ENCODE measurements at regions not wholly inside any gene's neighbourhood (a gene's known extent, or its start where the extent isn't known, plus 50 kb on each side); places are given as distances from the start of the nearest gene placed in this dataset.

DNA sequence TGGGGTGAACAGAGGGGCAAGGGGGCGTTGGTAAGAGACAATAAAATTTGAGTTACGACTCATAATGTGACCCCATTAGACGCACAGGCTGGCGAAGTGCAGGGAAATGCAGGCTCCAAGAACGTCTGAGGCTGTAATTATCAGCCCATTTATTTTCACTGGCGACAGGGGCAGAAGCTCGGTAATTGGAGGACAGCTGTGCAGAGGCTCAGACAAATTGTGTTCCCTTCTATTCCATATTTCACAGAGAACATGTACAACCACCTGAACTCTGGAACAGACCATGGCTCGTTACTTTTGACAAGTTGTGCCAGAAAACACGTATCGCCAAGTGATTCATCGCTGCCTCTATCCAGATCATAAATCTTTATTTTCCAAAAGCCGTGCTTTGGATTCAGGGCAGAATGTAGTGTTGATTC, 137.3 kb upstream of the FRMD4A start:
- no peak for DNase-seq

DNA sequence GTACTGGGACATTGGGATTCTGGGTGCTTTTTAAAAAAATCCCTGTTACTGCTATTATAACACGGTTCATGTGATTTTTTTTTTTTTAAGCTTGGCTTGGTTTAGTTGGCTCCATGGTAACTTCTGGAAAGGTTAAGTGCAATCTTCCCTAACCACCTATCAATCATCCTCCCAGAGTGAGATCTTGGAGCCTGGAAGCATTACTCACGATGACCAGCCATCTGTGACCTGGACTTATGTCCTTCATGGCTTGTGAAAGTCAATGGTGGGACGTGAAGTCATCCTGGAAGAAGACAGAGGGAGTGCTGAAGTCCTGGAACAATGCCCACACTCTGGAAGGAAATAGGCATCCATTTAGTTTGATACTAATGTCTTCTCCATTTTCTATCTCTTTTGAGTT, 135.5 kb upstream of the FRMD4A start:
- peak; percentile 40 for DNase-seq

DNA sequence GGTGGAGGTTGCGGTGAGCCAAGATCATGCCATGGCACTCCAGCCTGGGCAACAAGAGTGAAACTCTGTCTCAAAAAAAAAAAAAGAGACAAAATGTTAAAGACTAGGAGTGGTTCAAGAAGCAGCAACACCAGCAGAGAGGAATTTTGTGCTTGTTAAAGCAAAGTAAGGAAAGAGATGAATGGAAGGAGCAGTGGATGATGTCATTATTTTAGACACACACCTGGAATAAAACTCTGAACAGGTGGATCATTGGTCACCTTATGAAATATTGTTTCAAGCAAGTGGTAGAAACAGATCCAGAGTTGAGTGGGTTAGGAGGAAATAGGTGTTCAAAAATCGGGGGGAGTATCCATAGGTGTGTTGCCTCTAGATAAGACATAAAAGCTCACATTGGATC, 129.7 kb upstream of the FRMD4A start:
- no peak for DNase-seq

DNA sequence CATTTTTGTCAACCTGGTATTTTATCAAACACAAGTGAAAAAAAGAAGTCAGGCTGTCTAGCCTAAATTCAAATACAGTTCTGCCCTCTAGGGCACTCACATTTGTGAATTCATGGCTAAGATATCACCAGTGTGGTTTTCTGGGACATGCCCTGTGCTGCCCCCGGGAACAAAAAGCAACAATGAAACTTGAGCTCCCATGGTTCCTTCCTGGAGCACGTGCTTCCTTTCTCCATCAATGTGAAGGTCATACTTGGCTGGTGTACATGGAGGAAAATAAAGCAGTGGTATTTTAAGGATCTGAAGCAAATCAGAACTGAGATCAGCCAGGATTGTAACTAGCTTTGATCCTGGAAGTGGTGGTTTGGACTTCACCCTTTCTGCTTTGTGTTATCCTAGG, 128.9 kb upstream of the FRMD4A start:
- no peak for DNase-seq

DNA sequence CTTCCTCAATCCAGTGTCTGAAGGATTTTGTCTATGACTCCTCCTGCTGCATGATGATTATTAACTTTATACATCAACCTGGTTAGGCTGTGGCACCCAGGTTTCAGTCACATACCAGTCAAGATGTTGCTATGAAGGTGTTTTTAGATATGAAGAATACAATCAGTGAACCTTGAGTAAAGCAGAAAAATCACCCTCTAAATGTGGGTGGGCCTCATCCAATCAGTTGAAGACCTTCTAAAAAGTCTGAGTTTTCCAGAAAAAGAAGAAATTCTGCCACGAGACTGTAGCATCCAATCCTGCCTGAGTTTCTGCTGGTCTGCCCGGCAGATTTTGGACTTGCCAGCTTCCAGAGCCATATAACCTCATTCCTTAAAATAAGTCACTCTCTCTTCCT, 126.1 kb upstream of the FRMD4A start:
- DNase-seq = no peak

DNA sequence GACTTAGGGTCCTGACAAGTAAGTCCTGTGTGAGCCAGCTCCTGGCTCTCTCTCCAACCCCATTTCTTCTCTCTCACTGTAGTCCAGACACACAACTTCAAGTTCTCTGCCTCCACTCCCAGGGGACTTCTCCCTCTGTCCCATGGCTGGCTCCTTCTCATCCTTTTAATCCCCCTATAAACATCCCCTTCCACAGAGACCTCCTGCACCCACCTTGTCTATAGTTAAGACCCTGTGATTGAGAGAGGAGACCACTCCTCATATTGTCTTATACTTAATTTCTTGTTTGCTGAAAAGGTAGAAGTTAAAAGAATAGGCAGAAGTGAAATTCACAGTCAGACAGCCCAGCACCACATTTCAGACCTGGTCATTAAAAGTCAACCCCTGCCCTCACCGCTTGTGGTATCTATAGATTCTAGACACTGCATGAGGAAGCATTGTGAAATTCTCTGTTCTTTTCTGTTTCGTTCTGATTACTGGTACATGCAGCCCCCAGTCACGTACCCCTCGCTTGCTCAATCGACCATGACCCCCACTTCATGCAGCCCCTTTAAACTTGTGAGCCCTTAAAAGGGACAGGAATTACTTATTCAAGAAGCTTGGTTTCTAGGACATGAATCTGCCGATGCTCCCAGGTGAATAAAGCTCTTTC, 125.6 kb upstream of the FRMD4A start:
- no peak for DNase-seq

DNA sequence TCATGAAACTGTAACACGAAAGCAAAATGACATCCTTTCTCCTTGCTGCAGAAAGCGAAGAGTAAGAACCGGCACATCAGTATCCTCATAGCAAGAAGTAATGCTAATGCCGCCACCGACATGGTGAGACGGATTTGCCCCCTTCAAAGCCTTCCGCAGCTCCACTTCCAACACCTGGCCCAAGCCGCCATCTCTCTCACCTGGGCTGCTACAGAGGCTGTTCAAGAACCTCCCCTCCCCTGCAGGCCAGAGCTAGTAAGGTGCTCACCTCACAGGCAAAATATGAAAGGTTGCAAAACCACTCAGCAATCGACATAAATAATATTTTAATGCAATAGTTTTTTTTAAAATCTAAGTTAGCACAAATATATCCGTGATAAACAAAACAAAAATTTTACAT, 123.9 kb upstream of the FRMD4A start:
- DNase-seq = no peak

DNA sequence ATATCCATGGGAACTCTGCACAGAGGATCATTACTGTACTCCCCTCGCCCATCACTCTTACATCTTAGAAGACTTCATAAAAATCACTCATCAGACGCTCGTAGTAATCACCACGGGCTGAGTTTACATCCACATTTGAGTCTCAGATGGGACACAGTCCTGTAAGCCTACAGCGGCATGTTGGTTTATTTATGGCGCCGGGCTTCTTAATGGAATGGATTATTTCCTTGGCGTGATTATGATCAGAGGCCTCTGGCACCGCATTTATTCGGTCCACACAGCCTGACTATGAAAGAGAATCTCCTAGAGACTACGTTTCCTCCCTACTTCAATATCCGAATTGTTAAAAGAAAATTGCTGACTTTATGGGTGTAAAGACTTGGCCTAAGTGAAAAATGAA, 123.5 kb upstream of the FRMD4A start:
- no peak for DNase-seq

DNA sequence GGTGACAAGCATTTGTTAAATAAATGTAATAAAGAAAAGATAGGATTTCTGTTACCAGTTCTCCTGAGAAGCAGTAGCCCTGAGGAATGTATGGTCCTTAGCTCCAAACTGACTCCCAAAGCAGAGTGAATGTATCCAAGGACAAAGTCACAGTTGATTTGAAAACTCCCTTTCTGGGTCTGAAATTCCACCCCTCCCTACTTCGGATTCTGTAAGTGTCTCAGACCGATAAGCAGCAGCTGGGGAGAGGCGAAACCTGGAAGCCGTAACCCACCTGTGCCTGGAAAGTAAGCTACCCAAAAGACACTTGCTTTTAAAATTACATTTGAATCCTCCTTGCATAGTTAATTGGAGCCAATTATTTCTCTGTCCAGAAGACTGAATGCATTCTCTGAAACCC, 122.9 kb upstream of the FRMD4A start:
- peak; percentile 6 for DNase-seq

DNA sequence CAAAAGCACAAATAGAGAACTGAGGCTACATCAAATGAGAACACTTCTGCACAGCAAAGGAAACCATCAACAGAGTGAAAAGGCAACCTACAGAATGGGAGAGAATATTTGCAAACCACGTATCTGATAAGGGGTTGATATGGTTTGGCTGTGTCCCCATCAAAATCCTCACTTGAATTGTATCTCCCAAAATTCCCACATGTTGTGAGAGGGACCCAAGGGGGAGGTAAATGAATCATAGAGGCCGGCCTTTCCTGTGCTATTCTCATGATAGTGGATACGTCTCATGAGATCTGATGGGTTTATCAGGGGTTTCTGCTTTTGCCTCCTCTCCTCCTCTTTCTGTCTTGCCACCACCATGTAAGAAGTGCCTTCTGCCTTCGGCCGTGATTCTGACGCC, 120.6 kb upstream of the FRMD4A start:
- no peak for DNase-seq

DNA sequence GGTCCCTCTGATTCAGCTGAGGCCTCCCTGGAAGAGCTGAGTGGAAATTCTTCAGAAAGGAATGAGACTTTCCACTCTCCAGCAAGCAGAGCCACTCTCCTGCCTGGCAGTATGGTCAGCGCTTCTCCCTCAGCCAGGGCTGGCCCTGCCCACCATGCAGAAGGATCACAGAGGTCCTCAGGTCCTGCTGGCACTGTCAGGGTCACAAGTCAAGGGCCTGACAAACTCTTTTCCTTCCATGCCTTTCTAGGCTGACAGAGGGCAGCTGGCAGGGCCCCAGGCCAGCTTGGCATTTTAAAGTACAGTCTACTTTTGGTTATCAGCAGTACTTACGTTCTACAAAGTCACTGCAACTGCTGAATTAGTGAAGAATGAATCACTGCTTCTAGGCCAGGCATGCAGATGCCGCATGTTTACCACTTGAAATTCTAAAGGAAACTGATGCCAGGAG, 119.3 kb upstream of the FRMD4A start:
- no peak for DNase-seq

DNA sequence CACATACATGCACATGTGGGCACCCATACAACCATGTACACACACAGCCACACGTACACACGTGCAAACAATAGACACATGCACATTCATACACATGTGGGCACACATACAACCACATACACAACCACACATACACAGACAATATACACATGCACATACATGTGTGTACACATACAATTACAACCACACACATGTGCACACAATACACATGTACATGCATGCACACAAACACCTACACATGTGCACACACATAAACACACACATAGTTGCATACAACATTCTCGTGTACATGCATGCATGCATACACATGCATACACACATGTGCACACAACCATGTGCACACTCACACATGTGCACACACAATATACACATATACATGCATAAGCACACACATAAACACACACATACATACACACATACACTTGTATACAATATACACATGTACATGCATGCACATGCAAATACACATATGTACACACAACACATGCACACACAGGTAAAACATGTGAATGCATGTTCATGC, 118.6 kb upstream of the FRMD4A start:
- no peak for DNase-seq

DNA sequence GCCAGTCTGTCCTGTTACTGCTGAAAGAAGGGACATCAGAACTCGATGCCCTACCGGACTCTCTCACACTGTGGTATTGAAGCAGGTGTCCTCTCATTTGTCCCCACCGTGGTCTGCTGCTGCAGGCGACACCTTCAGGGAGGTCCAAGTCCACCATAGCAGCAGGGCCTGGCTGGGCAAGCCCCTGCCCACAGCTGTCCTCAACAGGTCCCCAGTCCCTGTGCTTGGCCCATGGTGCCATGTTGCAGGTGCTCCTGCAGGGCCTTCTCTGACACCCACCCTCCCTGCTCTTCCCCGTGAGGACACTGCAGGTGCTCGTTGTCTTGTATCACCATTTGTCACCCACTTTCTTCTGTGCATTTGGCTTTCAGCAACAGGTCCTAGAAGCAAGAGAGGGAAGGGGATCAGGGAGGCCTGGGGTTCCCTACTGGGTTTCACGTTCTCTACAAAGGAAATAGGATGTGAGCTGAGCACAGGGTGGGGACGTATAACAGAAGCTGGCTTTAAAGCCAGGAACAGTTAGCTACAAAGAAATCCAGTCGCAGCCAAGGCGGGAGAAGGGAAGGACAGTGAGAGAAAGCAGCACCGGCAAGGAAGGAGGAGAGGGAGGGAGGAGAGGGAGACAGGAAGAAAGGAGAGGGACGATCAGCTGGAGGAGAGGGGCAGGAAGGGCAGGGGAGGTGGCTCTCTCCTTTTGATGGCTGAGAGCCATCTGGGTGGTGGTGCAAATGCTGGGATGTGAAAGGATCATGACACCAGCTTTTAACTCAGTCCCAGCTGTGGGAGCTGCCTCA, 117.7 kb upstream of the FRMD4A start:
- peak; percentile 33 for DNase-seq

DNA sequence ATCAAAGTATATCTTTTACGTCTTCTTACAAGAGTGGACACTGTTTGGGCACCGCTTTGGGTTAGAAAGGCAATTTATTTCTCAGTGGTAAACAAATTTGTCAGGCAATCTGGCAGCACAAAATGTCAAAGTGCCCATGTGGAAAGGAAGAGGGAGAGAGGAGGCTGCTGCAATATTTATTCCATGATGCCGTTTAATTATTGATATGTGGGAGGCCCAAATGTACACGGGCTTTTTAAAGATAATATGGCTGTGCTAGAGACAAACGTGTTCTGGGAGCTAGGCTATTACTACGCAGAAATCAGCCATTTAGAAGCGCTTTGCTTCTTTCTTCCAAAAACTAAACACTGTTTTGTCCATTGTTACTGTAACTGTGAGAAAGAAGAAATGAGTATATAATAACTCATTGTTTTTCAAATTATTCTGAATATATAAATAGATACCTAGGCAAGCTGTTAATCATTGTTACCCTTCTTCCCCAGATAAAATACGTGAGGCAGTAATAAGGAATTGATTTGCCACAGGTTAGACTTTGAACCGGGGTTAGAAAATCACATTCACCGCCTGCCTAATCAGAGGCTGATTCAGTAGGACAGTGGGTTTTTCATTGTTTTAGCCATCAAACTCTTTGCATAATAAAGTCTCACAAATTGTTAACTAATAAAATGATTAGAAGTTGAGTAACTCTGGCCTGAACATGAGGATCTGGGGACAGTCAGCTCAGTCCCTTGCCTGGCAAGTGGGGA, 116.5 kb upstream of the FRMD4A start:
- DNase-seq = no peak

DNA sequence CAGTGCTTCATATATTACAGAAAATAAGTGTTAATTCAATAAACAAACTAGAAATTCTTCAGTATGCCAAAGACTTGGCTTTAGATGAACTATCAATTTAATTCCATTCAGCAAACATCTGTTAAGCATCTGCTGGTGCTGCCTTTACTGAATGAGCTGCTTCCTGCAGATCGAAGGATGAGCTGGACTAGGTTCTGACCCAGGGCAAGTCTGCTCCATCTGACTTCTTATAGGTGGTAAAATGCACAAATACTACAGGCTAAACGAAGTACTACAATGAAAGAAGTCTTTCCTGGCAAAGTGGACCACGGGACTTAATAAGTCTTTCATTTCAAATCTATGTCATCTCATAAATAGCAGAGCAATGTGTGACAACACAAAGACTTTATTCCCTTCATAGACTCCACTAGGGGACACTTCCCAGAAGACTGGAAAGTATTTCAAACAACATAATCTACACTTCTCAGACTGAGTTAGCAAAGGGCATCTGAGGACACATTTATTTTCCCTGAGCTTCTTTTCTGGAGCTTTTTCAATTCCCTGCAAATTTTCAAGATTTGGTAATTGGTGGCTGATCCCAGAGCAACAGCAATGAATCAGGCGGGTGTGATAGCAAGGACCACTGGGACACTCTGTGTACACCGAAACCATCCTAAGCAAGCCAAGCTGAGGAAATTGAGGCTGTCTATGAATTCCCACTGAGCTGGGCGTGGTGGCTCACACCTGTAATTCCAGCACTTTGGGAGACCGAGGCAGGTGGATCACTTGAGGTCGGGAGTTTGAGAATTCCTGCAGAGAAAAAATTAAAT, 108.9 kb upstream of the FRMD4A start:
- DNase-seq = peak; percentile 9

DNA sequence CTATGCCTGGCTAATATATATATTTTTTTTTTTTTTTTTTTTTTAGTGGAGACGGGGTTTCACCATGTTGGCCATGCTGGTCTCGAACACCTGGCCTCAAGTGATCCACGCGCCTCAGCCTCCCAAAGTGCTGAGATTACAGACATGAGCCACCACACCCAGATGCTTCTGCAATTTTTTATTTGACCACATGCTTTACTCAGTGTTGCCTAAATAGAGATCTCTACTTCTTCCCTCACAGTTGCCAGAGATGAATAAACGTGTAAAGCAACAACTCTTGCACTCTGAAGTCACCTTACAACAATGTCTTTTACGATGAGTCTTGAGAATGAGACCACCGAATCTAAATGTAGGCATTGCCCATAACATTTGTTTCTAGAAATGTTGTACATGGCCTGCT, 107.9 kb upstream of the FRMD4A start:
- no peak for DNase-seq

DNA sequence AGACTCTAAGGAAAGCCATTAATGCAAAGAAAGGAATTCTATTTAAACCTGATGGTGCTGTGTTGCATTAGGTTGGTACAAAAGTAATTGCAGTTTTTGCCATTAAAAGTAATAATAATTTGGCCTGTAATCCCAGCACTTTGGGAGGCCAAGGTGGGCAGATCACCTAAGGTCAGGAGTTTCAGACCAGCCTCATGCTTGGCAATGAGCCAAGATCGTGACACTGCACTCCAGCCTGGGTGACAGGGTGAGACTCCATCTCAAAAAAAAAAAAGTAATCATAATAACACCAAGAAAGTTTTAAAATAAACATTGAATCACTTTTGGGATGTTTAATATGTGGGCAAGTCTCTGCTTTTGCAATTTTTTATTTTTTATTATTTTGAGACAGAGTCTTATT, 107.3 kb upstream of the FRMD4A start:
- DNase-seq = no peak

DNA sequence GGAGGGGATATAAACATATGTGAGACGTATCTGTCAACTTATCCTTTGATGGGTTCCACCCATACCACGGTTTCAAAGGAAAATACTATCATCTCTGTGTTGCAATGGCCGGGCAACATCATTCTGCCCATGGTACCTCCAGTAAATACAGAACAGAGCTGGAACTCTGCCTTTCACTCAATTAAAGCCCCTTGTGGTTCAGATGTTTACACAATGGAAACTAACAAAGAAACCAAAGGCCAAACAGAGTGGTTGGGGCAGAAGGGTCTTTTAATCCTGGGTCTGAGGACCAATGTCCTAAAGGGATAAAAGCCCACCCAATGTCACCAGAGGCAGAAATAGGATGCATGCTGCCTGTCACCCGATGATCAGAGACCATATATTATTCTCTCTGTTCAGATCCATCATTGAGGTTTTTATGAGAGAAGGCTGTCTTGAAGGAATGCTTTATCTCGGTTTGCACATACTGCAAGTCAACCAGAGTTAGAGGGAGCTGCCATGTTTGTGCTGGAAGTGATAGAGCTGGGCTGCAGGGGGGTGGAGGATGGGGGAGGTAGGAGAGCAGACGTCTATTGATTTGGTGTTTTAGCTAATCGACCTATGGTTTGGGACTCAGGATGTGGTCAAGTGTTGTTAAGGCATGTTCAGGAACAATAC, 105.4 kb upstream of the FRMD4A start:
- no peak for DNase-seq

DNA sequence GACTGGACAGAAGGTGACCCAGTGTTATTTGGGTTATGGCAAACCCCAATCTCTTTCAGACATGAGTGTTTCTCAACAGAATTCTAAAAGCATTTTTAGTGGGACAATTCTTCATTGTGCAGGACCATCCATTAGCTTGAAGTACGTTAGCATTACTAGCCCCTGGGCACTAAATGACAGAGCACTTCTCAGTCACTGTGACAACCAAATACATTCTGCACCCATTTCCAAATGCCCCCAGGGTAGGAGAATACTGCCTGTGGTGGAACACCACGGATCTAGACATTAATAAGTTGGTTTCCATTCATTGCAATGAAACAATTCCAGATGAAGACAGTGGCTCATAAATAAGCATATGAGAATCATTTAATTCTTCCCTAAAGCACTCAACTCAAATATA, 102.4 kb upstream of the FRMD4A start:
- DNase-seq = no peak

DNA sequence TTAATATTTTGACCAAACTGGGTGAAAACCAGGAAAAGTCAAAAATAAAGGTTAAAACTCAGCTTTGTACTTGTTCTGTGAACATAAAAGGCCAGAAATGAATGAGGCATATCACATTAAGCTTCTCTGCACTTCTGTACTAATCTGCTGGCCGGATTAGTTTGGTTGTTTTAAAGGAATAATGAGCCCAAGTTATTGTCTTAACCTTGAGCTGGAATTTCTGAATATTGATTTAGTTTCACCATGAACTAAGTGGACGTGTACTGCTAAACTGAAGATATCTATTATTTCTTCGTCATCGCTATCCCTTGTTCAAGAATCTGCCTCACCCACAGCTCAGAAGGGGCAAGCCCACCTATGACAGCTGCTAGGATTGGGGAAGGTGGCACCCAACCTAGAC, 101.1 kb upstream of the FRMD4A start:
- no peak for DNase-seq

DNA sequence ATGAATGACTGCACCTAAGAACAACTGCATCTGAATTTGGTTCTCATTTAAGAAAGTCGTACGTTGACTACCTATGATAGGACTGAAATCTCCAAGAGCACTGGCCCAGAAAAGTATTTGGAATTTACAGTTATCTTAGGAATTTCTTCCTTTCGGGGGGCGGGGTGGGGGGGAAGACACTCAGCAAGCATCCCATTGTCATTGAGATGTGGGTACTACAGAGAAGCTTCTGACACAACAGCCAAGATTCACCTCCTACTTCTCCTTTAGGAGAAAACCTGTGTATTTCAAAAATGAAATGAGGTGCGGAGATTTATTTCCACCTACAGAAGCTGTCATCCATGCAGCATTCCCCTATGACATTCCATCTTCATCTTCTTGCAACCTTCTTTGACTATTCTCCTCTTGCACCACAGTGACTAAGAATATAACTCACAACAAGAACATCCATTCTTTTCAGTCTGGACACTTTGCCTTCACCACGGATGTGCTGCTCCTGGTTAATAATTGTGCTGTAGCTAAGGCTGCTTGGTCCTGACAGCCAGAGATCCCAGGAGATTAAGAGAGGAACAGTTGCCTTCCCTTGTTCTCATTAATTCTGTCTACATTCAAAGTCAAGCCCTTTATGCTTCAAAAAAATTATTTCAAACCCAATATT, 98.4 kb upstream of the FRMD4A start:
- DNase-seq = no peak

Measured in tongue (tissue), 1 donor.